ENCODE measurements at regions not wholly inside any gene's neighbourhood (a gene's known extent, or its start where the extent isn't known, plus 50 kb on each side); places are given as distances from the start of the nearest gene placed in this dataset.

GRCh38 chr16:48947371-48947713, 334.3 kb downstream of the CBLN1 start:
- no peak overlapping the region for H3K4me3 ChIP-seq (ENCODE audit: low read length in 2 of 2)
- no peak overlapping the region for H3K9ac ChIP-seq (ENCODE audit: low read depth in 1 of 2, low read length in 2 of 2)
- H3K4me1 ChIP-seq (ENCODE audit: control insufficient read depth in 2 of 2, insufficient read depth in 2 of 2, low read length in 2 of 2): no peaks in the 10 kb centered on the region
- H3K27me3 ChIP-seq (ENCODE audit: control insufficient read depth in 2 of 2, insufficient read depth in 2 of 2, low read length in 2 of 2): no peaks in the 10 kb centered on the region
- no peak overlapping the region for H3K27ac ChIP-seq (ENCODE audit: low read depth in 2 of 2, low read length in 2 of 2)
- no peaks in the 10 kb centered on the region for H3K9me3 ChIP-seq (ENCODE audit: control insufficient read depth in 2 of 2, low read length in 2 of 2)
- H3K36me3 ChIP-seq (ENCODE audit: control insufficient read depth in 2 of 2, insufficient read depth in 2 of 2, low read length in 2 of 2): no peaks in the 10 kb centered on the region

DNA sequence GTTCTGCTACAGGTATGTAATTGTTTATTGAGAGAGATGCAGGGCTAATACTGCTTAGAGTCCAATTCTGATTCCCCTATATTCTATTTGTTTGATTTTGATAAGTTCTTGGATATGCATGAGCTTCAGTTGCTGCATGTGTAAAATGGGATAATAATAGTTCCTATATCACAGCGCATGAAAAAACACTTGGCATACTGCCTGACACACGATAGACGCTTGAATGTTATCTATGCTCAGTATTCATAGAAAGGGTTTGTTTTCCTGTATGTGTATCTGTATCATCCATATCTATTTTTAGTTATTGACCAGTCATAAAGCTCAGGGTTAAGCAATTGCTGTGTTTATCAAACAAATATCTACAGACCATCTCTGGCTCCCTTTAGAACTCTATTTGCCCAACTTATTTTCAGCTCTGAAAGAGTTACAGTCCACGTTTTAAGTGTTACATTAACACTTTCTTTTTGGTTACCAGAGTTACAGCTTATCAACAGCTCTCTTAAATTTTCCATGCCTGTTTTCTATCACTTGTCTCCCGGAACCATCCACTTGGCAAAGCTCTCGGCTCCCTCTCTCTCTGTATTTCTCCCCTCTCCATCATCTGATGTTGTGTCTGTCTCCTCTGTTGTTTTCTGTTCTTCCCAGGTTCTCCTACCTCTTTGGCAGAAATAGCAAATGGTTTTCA, 334.8 kb downstream of the CBLN1 start:
- Histone ChIP-seq H3K9ac (ENCODE audit: low read depth in 1 of 2, low read length in 2 of 2) (no peak overlapping the region), H3K36me3 (ENCODE audit: control insufficient read depth in 2 of 2, insufficient read depth in 2 of 2, low read length in 2 of 2) (no peaks in the 10 kb centered on the region), H3K27me3 (ENCODE audit: control insufficient read depth in 2 of 2, insufficient read depth in 2 of 2, low read length in 2 of 2) (no peaks in the 10 kb centered on the region), H3K9me3 (ENCODE audit: control insufficient read depth in 2 of 2, low read length in 2 of 2) (no peaks in the 10 kb centered on the region), H3K4me1 (ENCODE audit: control insufficient read depth in 2 of 2, insufficient read depth in 2 of 2, low read length in 2 of 2) (no peaks in the 10 kb centered on the region), H3K4me3 (ENCODE audit: low read length in 2 of 2) (no peak overlapping the region), H3K27ac (ENCODE audit: low read depth in 2 of 2, low read length in 2 of 2) (no peak overlapping the region)

- Histone ChIP-seq H3K4me3 (ENCODE audit: low read length in 2 of 2) (no peak overlapping the region), H3K4me1 (ENCODE audit: control insufficient read depth in 2 of 2, insufficient read depth in 2 of 2, low read length in 2 of 2) (no peaks in the 10 kb centered on the region), H3K9me3 (ENCODE audit: control insufficient read depth in 2 of 2, low read length in 2 of 2) (no peaks in the 10 kb centered on the region), H3K27me3 (ENCODE audit: control insufficient read depth in 2 of 2, insufficient read depth in 2 of 2, low read length in 2 of 2) (no peaks in the 10 kb centered on the region), H3K9ac (ENCODE audit: low read depth in 1 of 2, low read length in 2 of 2) (no peak overlapping the region), H3K36me3 (ENCODE audit: control insufficient read depth in 2 of 2, insufficient read depth in 2 of 2, low read length in 2 of 2) (no peaks in the 10 kb centered on the region), H3K27ac (ENCODE audit: low read depth in 2 of 2, low read length in 2 of 2) (no peak overlapping the region)
Observed at GRCh38 chr16:48942996-48943395, 333.0 kb upstream of the N4BP1 start.

DNA sequence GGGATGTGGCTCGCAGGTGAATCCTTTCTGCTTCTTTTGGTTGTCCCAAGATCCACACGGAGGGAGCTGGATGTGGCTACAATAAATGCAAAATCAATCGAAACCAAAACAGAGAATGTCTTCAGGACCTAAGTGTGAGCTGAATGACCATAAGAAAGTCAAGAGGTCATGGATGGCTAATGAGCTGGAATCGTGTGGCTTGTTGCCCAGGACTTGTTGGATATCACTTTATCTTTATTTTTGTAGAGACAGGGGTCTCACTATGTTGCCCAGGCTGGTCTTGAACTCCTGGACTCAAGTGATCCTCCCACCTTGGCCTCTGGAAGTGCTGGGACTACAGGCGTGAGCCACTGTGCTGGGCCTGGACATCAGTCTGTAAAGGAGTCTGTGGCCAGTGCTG, 326.8 kb upstream of the N4BP1 start:
- no peak overlapping the region for H3K4me3 ChIP-seq (ENCODE audit: low read length in 2 of 2)
- no peak overlapping the region for H3K27ac ChIP-seq (ENCODE audit: low read depth in 2 of 2, low read length in 2 of 2)
- no peaks in the 10 kb centered on the region for H3K27me3 ChIP-seq (ENCODE audit: control insufficient read depth in 2 of 2, insufficient read depth in 2 of 2, low read length in 2 of 2)
- H3K9me3 ChIP-seq (ENCODE audit: control insufficient read depth in 2 of 2, low read length in 2 of 2): peaks cover 0 to 5% of the 10 kb centered on the region in 2 donors
- no peaks in the 10 kb centered on the region for H3K36me3 ChIP-seq (ENCODE audit: control insufficient read depth in 2 of 2, insufficient read depth in 2 of 2, low read length in 2 of 2)
- H3K4me1 ChIP-seq (ENCODE audit: control insufficient read depth in 2 of 2, insufficient read depth in 2 of 2, low read length in 2 of 2): no peaks in the 10 kb centered on the region
- H3K9ac ChIP-seq (ENCODE audit: low read depth in 1 of 2, low read length in 2 of 2): no peak overlapping the region

GRCh38 chr16:48932216-48932855, 322.4 kb upstream of the N4BP1 start:
- no peak overlapping the region for H3K4me3 ChIP-seq (ENCODE audit: low read length in 2 of 2)
- no peaks in the 10 kb centered on the region for H3K4me1 ChIP-seq (ENCODE audit: control insufficient read depth in 2 of 2, insufficient read depth in 2 of 2, low read length in 2 of 2)
- H3K27me3 ChIP-seq (ENCODE audit: control insufficient read depth in 2 of 2, insufficient read depth in 2 of 2, low read length in 2 of 2): no peaks in the 10 kb centered on the region
- no peak overlapping the region for H3K9ac ChIP-seq (ENCODE audit: low read depth in 1 of 2, low read length in 2 of 2)
- no peaks in the 10 kb centered on the region for H3K36me3 ChIP-seq (ENCODE audit: control insufficient read depth in 2 of 2, insufficient read depth in 2 of 2, low read length in 2 of 2)
- no peak overlapping the region for H3K27ac ChIP-seq (ENCODE audit: low read depth in 2 of 2, low read length in 2 of 2)
- H3K9me3 ChIP-seq (ENCODE audit: control insufficient read depth in 2 of 2, low read length in 2 of 2): peaks cover 2 to 5% of the 10 kb centered on the region in 2 donors

GRCh38 chr16:48930951-48931553, 321.1 kb upstream of the N4BP1 start:
- Histone ChIP-seq H3K9ac (ENCODE audit: low read depth in 1 of 2, low read length in 2 of 2) (no peak overlapping the region), H3K9me3 (ENCODE audit: control insufficient read depth in 2 of 2, low read length in 2 of 2) (peaks cover 2 to 5% of the 10 kb centered on the region in 2 donors), H3K36me3 (ENCODE audit: control insufficient read depth in 2 of 2, insufficient read depth in 2 of 2, low read length in 2 of 2) (no peaks in the 10 kb centered on the region), H3K4me3 (ENCODE audit: low read length in 2 of 2) (no peak overlapping the region), H3K27me3 (ENCODE audit: control insufficient read depth in 2 of 2, insufficient read depth in 2 of 2, low read length in 2 of 2) (no peaks in the 10 kb centered on the region), H3K27ac (ENCODE audit: low read depth in 2 of 2, low read length in 2 of 2) (no peak overlapping the region), H3K4me1 (ENCODE audit: control insufficient read depth in 2 of 2, insufficient read depth in 2 of 2, low read length in 2 of 2) (no peaks in the 10 kb centered on the region)

GRCh38 chr16:48919791-48920190, 309.8 kb upstream of the N4BP1 start:
- H3K27me3 ChIP-seq (ENCODE audit: control insufficient read depth in 2 of 2, insufficient read depth in 2 of 2, low read length in 2 of 2): no peaks in the 10 kb centered on the region
- H3K4me3 ChIP-seq (ENCODE audit: low read length in 2 of 2): no peak overlapping the region
- H3K9ac ChIP-seq (ENCODE audit: low read depth in 1 of 2, low read length in 2 of 2): no peak overlapping the region

GRCh38 chr16:48918520-48919258, 308.7 kb upstream of the N4BP1 start:
- Histone ChIP-seq H3K4me3 (ENCODE audit: low read length in 2 of 2) (no peak overlapping the region), H3K27ac (ENCODE audit: low read depth in 2 of 2, low read length in 2 of 2) (no peak overlapping the region)

More at GRCh38 chr16:48919791-48920190, 309.8 kb upstream of the N4BP1 start:
- Histone ChIP-seq H3K4me1 (ENCODE audit: control insufficient read depth in 2 of 2, insufficient read depth in 2 of 2, low read length in 2 of 2) (no peaks in the 10 kb centered on the region), H3K27ac (ENCODE audit: low read depth in 2 of 2, low read length in 2 of 2) (no peak overlapping the region), H3K9me3 (ENCODE audit: control insufficient read depth in 2 of 2, low read length in 2 of 2) (no peaks in the 10 kb centered on the region), H3K36me3 (ENCODE audit: control insufficient read depth in 2 of 2, insufficient read depth in 2 of 2, low read length in 2 of 2) (no peaks in the 10 kb centered on the region)

GRCh38 chr16:48916566-48916965, 306.6 kb upstream of the N4BP1 start:
- H3K9ac ChIP-seq (ENCODE audit: low read depth in 1 of 2, low read length in 2 of 2): no peak overlapping the region
- H3K27ac ChIP-seq (ENCODE audit: low read depth in 2 of 2, low read length in 2 of 2): no peak overlapping the region
- no peaks in the 10 kb centered on the region for H3K27me3 ChIP-seq (ENCODE audit: control insufficient read depth in 2 of 2, insufficient read depth in 2 of 2, low read length in 2 of 2)
- no peaks in the 10 kb centered on the region for H3K4me1 ChIP-seq (ENCODE audit: control insufficient read depth in 2 of 2, insufficient read depth in 2 of 2, low read length in 2 of 2)
- H3K4me3 ChIP-seq (ENCODE audit: low read length in 2 of 2): no peak overlapping the region
- no peaks in the 10 kb centered on the region for H3K9me3 ChIP-seq (ENCODE audit: control insufficient read depth in 2 of 2, low read length in 2 of 2)
- H3K36me3 ChIP-seq (ENCODE audit: control insufficient read depth in 2 of 2, insufficient read depth in 2 of 2, low read length in 2 of 2): no peaks in the 10 kb centered on the region

More at GRCh38 chr16:48918520-48919258, 308.7 kb upstream of the N4BP1 start:
- Histone ChIP-seq H3K36me3 (ENCODE audit: control insufficient read depth in 2 of 2, insufficient read depth in 2 of 2, low read length in 2 of 2) (no peaks in the 10 kb centered on the region), H3K27me3 (ENCODE audit: control insufficient read depth in 2 of 2, insufficient read depth in 2 of 2, low read length in 2 of 2) (no peaks in the 10 kb centered on the region), H3K9me3 (ENCODE audit: control insufficient read depth in 2 of 2, low read length in 2 of 2) (no peaks in the 10 kb centered on the region), H3K9ac (ENCODE audit: low read depth in 1 of 2, low read length in 2 of 2) (no peak overlapping the region), H3K4me1 (ENCODE audit: control insufficient read depth in 2 of 2, insufficient read depth in 2 of 2, low read length in 2 of 2) (no peaks in the 10 kb centered on the region)

- Histone ChIP-seq H3K4me1 (ENCODE audit: control insufficient read depth in 2 of 2, insufficient read depth in 2 of 2, low read length in 2 of 2) (no peaks in the 10 kb centered on the region), H3K36me3 (ENCODE audit: control insufficient read depth in 2 of 2, insufficient read depth in 2 of 2, low read length in 2 of 2) (no peaks in the 10 kb centered on the region), H3K4me3 (ENCODE audit: low read length in 2 of 2) (no peak overlapping the region), H3K27ac (ENCODE audit: low read depth in 2 of 2, low read length in 2 of 2) (no peak overlapping the region), H3K27me3 (ENCODE audit: control insufficient read depth in 2 of 2, insufficient read depth in 2 of 2, low read length in 2 of 2) (no peaks in the 10 kb centered on the region), H3K9me3 (ENCODE audit: control insufficient read depth in 2 of 2, low read length in 2 of 2) (no peaks in the 10 kb centered on the region), H3K9ac (ENCODE audit: low read depth in 1 of 2, low read length in 2 of 2) (no peak overlapping the region)
Observed at GRCh38 chr16:48914070-48914469, 304.1 kb upstream of the N4BP1 start.
